A673 (cell line): ENCODE measurements at regions not wholly inside any gene's neighbourhood (a gene's known extent, or its start where the extent isn't known, plus 50 kb on each side); places are given as distances from the start of the nearest gene placed in this dataset.
"Not testable (repeated sequence)": the region's sequence is repeated elsewhere in the genome, so short reads cannot be mapped to it uniquely, and the experiment has no call there.

Source experiments
- BruUV-seq: library from RNA; stranded (reverse); fragments of 400-500 nt; replicated peaks from 2 replicates; lab custom pipeline; 2021; lab: Mats Ljungman, UMichigan
- CTCF ChIA-PET: fragments of 300-600 bp; sonication (Branson Sonifier 250); formaldehyde crosslinking; loops from one replicate; lab custom pipeline; 2022; ENCODE audit warnings: antibody characterized with exemption; lab: Charles Lee
- POLR2A ChIA-PET: fragments of 300-600 bp; sonication (Branson Sonifier 250); formaldehyde crosslinking; loops from one replicate; lab custom pipeline; 2022; ENCODE audit warnings: antibody characterized with exemption; ENCODE audit not compliant: low non-redundant PET; lab: Charles Lee
- DNase-seq: peaks from one replicate; pipeline ENCODE4 v3.0.0-alpha.2; 2015; ENCODE audit warnings: low spot score
- H3K27ac ChIP-seq: fragments of 200-600 bp; sonication (generic); 2 replicates; pipeline ENCODE4 v1.5.1; 2016; ENCODE audit warnings: mixed run types, low read depth, mild to moderate bottlenecking, mixed read lengths, antibody characterized with exemption, low read length; ENCODE audit not compliant: poor library complexity, severe bottlenecking
- H3K27me3 ChIP-seq: fragments of 200-600 bp; sonication (generic); replicated peaks from 2 replicates; pipeline ENCODE4 v1.6.1; 2017; ENCODE audit warnings: mixed run types, low read depth, mild to moderate bottlenecking, mixed read lengths, antibody characterized with exemption, low read length; ENCODE audit not compliant: insufficient read depth, poor library complexity
- H3K36me3 ChIP-seq: fragments of 200-600 bp; sonication (generic); 2 replicates; pipeline ENCODE4 v1.6.1; 2016; ENCODE audit warnings: mixed run types, mild to moderate bottlenecking, mixed read lengths, antibody characterized with exemption, low read length; ENCODE audit not compliant: insufficient read depth, poor library complexity, severe bottlenecking
- H3K4me1 ChIP-seq: fragments of 200-600 bp; sonication (generic); 2 replicates; pipeline ENCODE4 v1.6.1; 2017; ENCODE audit warnings: mixed run types, mild to moderate bottlenecking, mixed read lengths, antibody characterized with exemption, low read length; ENCODE audit not compliant: insufficient read depth, poor library complexity, severe bottlenecking
- H3K4me3 ChIP-seq: fragments of 200-600 bp; sonication (generic); 2 replicates; pipeline ENCODE4 v1.5.1; 2016; ENCODE audit warnings: low read depth, mixed run types, mild to moderate bottlenecking, mixed read lengths, low read length; ENCODE audit not compliant: poor library complexity, severe bottlenecking
- H3K9me3 ChIP-seq: fragments of 200-600 bp; sonication (generic); 2 replicates; pipeline ENCODE4 v1.6.1; 2016; ENCODE audit warnings: mixed run types, low read depth, mild to moderate bottlenecking, mixed read lengths, antibody characterized with exemption, low read length; ENCODE audit not compliant: poor library complexity, severe bottlenecking
- EZH2 ChIP-seq: fragments of 200-600 bp; sonication (generic); IDR thresholded peaks from 2 replicates; pipeline ENCODE4 v1.6.1; 2017; ENCODE audit warnings: borderline replicate concordance, low read depth, mild to moderate bottlenecking, mixed read lengths, antibody characterized with exemption, low read length; ENCODE audit not compliant: poor library complexity, severe bottlenecking
- intact Hi-C: fragments of 100-400 bp; cut with micrococcal nuclease; formaldehyde crosslinking; loops from one replicate; pipeline ENCODE4 v1.10.0; 2022; ENCODE audit not compliant: unreplicated experiment
- TF ChIP-seq, protein P1 (sequence below): fragments of 300-800, 200-600 bp; sonication (generic); conservative IDR thresholded peaks from 2 replicates; pipeline ENCODE4 v1.5.1; 2017; ENCODE audit warnings: low read depth, mild to moderate bottlenecking, antibody characterized with exemption, low read length, moderate library complexity, mixed read lengths

DNA sequence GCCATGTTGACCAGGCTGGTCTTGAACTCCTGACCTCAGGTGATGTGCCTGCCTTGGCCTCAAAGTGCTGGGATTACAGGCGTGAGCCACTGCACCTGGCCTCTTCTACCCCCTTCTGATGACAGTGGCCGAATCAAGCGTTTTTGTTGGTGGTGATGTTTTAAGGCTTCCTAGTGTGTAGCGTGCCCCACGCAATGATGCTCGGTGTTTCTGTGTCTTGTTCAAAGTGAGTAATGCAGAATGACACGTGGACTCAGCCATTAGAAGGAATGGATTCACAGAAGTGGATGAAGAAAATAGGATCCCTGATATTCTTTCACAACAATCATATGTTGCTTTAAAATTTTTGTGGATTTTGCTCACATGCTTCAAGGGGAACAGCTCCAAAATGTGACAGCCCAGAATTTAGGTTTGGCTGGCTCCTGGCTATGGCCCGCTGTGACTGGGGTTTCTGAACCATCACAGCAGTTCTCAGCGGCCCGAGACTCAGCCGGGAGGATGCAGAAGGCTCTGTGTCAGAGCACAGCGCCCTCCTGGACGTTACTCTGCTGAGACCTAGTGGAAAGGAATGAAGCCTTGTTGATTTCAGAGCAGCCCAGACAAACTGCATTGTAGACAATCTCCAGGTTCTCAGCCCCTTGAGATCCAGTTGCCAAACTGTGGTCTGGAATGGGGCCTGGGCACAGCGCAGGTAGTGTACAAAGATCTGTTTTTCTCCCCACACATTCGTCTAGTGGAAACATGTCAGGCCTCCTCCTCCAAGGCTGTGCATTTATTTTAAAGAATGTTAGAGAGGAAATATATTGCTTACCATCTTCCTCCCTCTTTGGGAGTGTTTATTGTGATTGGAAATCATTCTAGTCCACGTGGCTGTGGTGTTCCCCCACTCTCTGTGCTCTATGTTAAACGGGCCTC is 57.6 kb upstream of the TIAM2 start:
- DNase-seq: no peak
- Histone ChIP-seq H3K9me3 (no peaks in the 10 kb centered on the region), H3K4me1 (peaks cover 6% of the 10 kb centered on the region), H3K27ac (no peak overlapping the region), H3K36me3 (no peaks in the 10 kb centered on the region), H3K27me3 (no peaks in the 10 kb centered on the region), H3K4me3 (no peak overlapping the region)
- intact Hi-C loops: no loop called here
- POLR2A ChIA-PET: no interaction called here
- TF ChIP-seq, protein P1, sequence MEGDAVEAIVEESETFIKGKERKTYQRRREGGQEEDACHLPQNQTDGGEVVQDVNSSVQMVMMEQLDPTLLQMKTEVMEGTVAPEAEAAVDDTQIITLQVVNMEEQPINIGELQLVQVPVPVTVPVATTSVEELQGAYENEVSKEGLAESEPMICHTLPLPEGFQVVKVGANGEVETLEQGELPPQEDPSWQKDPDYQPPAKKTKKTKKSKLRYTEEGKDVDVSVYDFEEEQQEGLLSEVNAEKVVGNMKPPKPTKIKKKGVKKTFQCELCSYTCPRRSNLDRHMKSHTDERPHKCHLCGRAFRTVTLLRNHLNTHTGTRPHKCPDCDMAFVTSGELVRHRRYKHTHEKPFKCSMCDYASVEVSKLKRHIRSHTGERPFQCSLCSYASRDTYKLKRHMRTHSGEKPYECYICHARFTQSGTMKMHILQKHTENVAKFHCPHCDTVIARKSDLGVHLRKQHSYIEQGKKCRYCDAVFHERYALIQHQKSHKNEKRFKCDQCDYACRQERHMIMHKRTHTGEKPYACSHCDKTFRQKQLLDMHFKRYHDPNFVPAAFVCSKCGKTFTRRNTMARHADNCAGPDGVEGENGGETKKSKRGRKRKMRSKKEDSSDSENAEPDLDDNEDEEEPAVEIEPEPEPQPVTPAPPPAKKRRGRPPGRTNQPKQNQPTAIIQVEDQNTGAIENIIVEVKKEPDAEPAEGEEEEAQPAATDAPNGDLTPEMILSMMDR: no peak
- no peak for TF ChIP-seq EZH2
- BruUV-seq: no TSS peak
- CTCF ChIA-PET: no interaction called here

DNA sequence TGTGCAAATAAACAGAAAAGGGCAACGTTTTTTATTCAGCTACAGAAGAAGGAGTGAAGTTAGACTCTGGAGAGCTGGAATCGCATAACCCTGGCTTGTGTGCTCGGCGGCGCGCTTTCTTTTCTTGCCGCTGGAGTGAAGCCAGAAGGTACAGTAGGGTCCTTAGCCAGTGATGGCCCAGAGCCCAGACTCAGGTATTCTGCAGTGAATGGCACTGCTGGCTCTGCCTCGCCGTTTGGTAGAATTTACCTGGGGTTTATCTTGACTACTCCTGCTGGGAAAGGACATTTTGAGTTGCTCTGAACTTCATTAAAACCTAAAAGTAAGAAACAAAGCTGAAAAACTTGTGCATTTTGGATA is 56.9 kb upstream of the TIAM2 start:
- POLR2A ChIA-PET: no interaction called here
- Histone ChIP-seq H3K36me3 (no peaks in the 10 kb centered on the region), H3K27ac (no peak overlapping the region), H3K4me3 (no peak overlapping the region), H3K4me1 (no peaks in the 10 kb centered on the region), H3K9me3 (no peaks in the 10 kb centered on the region), H3K27me3 (no peaks in the 10 kb centered on the region)
- intact Hi-C loops: no loop called here
- BruUV-seq: no TSS peak
- TF ChIP-seq EZH2: no peak
- TF ChIP-seq, protein P1: no peak
- DNase-seq: no peak
- CTCF ChIA-PET: no interaction called here

DNA sequence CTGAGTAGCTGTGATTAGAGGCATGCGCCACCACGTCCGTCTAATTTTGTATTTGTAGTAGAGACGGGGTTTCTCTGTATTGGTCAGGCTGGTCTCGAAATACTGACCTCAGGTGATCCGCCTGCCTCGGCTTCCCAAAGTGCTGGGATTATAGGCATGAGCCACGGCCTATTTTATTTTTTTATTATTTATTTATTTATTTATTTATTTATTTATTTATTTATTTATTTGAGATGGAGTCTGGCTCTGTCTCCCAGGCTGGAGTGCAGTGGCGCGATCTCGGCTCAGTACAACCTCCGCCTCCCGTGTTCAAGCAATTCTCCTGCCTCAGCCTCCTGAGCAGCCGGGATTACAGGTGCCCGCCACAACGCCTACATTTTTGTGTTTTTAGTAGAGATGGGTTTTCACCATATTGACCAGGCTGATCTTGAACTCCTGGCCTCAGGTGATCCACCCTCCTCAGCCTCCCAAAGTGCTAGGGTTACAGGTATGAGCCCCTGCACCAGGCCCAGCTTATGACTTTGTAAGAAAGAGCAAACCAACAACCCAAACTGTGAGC is 56.3 kb upstream of the TIAM2 start:
- H3K9me3 ChIP-seq, H3K4me3 ChIP-seq, H3K4me1 ChIP-seq, CTCF ChIA-PET, H3K27me3 ChIP-seq, intact Hi-C loops, BruUV-seq, POLR2A ChIA-PET, H3K36me3 ChIP-seq, DNase-seq, H3K27ac ChIP-seq: not testable (repeated sequence)
